ENCODE measurements at regions not wholly inside any gene's neighbourhood (a gene's known extent, or its start where the extent isn't known, plus 50 kb on each side); places are given as distances from the start of the nearest gene placed in this dataset.

DNA sequence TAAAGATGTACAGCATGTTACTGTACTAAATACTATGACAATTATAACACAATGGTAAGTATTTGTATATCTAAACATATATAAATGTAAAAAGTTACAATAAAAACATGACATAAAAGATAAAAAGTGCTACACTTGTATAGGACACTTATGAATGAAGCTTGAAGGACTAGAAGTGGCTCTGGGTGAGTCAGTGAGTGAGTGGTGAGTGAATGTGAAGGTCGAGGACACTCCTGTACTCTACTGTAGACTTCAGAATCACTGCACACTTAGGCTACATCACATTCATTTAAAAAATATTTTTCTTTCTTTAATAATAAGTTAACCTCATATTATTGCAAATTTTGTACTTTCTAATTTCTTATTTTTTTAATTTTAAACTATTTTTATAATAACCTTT, 1476.7 kb upstream of the CDH8 start:
- TF ChIP-seq, protein P1, sequence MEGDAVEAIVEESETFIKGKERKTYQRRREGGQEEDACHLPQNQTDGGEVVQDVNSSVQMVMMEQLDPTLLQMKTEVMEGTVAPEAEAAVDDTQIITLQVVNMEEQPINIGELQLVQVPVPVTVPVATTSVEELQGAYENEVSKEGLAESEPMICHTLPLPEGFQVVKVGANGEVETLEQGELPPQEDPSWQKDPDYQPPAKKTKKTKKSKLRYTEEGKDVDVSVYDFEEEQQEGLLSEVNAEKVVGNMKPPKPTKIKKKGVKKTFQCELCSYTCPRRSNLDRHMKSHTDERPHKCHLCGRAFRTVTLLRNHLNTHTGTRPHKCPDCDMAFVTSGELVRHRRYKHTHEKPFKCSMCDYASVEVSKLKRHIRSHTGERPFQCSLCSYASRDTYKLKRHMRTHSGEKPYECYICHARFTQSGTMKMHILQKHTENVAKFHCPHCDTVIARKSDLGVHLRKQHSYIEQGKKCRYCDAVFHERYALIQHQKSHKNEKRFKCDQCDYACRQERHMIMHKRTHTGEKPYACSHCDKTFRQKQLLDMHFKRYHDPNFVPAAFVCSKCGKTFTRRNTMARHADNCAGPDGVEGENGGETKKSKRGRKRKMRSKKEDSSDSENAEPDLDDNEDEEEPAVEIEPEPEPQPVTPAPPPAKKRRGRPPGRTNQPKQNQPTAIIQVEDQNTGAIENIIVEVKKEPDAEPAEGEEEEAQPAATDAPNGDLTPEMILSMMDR (IDR thresholded peaks at IDR 0.05), result no peak
- TF ChIP-seq POLR2A (IDR thresholded peaks at IDR 0.05), result no peak
